Activated CD8-positive, alpha-beta memory T cell treated with anti-CD3 and anti-CD28 coated beads for 4 hours (primary cell): ENCODE measurements at regions not wholly inside any gene's neighbourhood (a gene's known extent, or its start where the extent isn't known, plus 50 kb on each side); places are given as distances from the start of the nearest gene placed in this dataset.

ENCODE experiments used
- DNase-seq, 2 donors: peaks; one replicate each; pipeline ENCODE4 v3.0.0-alpha.2; 2020; ENCODE audit warnings: low read depth in 2 of 2

DNA sequence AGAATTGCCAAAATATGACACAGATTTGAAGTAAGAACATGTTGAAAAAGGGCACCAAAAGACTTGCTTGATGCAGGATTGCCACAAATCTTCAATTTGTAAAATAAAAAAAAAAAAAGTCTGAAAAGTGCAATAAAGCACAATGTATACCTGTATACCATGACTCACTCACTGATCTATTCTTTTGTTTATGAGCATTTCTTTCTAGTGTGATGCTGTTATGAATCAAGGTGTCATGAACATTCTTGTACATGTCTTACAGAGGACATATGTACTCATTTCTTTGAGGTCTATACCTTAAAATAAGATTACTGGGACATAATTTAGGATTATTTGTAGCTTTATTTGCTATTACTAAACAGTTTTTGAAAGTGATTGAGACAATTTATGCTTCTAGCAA, 464.9 kb upstream of the RBMS3 start:
- DNase-seq: no peak

DNA sequence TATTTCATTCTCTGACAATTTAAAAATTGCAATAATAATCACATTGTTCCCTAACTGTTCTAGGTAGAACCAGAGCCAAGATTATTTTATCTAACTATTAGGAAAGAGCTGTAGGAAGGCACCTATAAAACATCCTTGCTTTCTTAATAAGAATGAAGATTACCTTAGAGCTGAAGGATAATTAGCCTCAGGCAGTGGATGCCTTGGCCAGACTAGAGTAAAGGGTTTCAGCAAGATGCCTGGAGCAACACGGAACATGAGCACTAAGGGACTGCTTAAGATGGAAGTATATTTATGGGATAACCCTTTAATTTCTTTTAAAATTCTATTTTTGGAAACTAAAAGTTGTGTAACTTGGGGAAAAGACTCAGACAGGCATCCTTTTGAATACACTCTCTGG, 456.6 kb upstream of the RBMS3 start:
- no peak for DNase-seq

DNA sequence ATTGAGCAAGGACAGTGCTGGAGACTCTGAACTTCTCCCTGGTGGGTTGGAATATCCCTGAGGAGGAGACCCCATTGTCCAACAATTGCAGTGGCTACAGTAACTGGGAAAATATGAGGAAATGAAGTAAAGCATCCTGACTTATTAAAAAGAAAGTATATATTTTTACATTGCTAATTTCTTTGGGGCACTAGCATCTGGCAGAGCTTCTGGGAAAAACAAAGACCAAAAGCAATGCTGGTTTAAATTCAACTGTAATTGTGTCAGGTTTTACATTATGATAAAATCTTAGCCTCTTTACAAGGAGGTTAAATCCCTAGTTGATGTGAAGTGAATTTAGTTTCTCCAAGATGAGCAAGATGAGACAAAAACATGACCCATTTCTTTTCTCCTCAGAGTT, 454.0 kb upstream of the RBMS3 start:
- DNase-seq: no peak

DNA sequence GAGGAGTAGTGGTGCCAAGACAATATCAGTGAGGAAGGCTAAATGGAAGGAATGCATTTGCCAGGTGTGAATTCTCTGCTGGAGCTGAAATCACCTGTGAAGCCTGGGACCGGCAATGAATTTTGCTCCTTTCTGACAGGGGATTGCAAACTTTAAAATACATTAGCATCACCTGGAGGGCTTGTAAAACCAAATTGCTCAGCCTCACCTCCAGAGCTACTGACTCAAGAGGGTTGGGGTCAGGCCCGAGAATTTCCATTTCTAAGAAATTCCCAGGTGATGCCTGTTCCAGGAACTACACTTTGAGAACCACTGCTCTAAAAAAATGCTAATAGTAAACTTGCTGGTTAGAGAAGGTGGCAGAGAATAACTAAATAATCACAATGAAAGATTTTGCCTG, 445.6 kb upstream of the RBMS3 start:
- no peak for DNase-seq

DNA sequence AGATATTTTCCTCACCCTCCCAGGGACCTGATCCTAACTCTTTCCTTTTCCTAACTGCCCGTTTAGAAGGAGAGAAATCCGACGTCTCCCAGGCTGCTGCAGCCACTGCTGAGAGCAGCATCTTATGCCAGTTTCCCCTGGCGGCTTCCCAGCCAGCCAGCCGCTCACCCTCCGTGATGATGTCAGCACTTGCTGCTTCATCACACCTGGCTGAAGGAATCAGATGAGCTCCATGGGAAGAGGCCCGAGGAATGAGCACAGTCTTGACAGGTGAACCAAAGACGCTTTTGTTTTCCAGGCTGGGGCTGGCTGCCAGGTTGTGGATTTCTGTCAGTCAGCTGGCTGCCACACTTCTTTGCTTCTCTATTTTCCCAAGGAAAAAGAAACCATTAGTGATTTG, 445.1 kb upstream of the RBMS3 start:
- DNase-seq: no peak

DNA sequence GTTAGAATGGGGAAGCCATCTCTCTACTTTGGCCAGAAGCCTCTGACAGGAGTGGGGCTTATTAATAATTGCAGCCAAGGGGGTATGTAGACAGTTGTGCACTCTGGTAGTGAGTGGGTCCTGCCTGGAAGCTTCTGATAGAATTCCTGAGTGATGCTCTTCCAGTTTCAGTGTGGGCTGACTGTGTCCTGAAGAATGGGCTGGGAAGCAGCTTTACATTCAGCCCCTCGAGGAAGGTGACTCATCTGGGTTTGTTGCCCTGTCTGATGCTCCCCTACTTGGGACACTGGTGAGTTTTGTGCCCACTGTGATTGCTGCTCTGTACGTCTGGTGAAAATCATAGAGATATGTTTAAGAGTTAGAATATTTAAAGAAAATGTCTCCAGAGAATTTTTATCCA, 444.7 kb upstream of the RBMS3 start:
- DNase-seq: no peak

DNA sequence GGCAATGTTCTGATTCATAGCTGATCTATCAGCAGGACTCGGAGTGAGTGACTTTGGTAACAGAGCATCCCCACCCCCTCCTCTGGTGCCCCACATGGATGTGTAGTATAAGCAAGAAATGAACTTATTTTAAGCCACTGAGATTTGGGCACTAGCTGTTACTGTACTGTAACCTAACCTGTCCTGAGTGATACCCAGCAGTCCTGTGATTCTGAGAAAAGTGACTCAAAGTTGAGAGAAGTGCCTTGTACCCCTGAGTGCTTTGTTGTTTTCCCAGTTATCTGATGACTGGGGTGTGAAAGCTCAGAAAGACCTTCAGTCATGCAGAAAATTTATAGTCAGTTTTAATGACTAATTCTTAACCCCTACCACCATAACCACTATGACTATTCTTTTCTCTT, 439.9 kb upstream of the RBMS3 start:
- no peak for DNase-seq

DNA sequence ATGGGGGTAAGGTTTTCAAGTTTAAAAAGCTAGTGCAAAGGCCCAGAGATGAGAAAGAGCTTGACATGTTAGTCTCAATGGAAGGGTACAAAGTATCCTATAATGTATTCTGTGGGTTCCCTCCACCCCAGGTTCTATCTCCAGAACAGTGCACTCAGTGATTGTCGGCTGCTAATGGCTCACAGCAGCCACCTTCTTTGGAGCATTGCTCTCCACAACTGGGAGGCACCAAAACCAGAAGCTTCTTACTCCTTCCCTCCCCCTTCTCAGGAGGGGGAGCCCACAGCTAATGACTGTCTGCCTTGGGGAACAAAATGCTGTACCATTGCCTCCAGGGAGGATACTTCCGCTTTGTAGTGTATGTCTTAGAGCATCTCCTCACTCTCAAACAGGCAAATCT, 439.4 kb upstream of the RBMS3 start:
- DNase-seq: no peak

DNA sequence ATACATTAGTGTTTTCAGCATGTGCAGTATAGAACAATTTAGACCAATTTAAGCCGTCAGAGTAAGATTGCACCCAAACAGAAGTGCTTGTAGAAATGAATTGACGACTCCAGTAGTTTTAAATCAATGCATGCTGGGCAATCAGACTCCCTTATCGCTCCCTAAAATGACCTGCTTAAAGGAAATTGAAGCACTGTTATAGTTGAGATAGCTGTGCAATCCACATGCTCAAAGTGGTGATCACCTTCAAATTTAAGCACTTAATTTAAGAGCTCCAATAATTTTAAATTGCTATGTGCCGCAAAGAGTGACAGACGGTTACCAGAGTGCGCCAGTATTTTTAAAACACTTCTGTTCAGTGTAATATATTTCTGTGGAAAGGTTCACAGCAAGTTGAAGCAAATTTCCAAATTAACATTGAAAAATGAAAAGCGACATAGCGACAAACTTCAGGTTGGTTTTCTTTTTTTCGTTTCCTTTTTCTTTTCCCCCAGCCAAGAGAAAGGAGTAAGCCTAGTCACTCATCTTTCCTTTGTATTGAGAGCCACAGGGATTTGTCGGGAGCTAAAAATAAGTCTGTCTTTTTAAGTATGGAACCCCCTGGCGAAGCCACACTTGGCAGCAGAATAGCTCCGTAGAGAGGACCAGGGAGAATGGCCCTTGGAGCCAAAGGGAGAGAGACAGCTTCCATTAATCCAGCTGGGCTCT, 436.4 kb upstream of the RBMS3 start:
- DNase-seq: no peak

DNA sequence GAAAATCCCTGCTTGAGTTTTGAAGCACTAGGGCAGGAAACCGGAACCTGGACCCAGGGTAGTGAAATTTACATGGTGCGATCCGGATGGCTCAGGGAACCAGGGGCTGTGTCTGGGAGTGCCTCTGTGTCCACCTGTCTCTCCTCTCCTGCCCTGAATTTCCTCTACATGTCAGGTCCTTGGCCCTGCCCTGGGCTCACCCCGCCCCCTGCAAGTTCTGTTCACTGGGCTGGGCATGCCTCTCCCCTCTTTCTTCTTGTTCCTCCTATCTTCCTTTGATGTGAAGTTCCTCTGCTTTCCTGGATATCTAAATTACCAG, 435.9 kb upstream of the RBMS3 start:
- no peak for DNase-seq

DNA sequence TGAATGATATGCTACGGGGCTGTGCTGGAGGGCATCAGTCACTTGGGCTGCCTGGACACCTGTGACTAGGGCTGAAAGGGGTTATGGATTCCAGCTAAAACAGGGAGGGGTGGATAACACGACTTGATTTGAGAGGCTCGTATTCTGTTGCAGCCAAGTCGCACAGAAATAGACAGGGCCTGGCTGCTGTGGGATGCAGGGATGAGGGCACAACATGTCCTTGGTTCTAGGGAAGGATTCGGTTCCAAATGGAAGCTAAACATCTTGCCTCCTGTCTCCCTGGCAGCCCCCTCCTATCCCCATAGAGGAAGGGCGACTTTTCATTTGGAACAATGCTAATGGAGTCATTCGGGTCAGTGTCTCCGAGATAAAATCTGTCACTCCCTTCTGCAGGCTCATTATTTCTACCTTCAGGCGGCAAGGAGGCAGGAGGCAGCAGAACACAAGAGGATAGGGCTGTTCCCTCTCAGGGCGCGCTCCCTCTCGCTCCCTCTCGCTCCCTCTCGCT, 433.8 kb upstream of the RBMS3 start:
- no peak for DNase-seq

DNA sequence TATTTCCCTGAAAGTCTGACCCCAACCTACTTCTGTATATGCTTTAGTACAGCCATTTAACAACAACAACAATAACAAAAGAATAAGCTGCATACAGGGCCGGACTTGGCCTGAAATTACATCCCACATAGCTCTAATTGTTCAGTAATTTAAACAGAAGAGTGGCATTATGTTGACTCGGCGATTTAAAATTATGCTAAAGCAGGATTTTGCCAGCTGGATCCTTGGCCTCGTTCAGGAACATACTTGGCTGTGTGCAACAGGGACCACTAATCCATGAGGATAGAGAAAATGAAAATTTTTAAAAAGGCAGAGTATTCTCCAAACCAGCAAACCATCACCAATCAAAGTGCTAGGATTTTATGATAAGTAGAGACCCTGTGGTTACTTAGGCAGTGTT, 433.1 kb upstream of the RBMS3 start:
- no peak for DNase-seq

DNA sequence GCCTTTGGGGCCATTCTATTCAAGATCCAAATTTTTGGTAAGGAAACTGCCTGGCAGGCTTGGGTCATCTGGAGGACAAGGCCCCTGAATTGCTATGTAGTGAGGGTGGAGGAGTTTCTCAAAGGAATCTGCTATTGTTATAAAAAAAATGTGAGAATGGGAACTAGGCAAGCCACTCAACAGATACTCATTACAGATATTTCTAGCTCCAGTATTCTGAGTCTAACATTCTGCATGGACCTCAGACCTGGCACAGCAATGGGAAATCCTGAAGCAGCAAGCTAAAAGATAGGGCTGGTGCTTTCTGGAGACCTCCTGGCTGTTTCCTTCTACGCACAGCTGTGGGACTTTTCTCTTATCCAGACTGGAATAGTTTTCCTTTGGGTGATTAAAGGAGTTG, 430.7 kb upstream of the RBMS3 start:
- no peak for DNase-seq

DNA sequence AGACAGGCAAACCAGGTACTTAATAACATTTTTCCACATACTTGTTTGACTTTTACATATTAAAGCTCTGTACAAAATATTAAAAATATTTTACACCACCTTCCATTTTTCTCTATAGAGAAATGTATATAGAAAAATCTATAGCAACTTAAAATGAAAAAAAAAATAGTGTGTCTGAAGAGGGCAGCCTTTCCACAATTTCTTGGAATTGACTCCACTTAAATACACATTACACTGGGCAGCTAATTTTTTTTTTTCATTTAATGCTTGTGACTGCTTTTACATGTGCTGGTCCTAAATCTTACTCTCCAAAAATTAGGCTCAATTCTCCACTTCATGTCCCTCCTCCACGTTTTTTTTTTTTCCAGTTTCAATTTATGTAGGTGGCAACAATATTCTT, 427.0 kb upstream of the RBMS3 start:
- no peak for DNase-seq

DNA sequence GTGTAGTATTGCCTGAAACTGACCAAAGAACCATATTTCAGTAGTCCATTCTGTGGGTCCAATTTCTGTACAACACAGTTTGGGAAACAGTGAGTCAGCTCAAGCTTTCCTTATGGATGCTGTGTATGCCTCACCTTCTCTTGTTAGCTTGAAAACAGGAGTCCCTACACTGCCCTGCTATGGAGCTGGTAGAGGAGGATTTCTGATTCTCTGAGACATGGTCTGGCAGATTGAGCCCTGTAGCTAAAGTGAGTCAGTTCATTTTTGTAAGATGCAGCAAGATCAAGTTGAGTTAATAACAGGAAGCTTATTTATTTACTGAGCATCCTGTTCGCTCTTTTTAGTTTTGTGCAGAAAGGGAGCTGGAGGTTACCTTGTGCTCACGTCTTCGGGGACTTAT, 424.1 kb upstream of the RBMS3 start:
- DNase-seq: no peak

DNA sequence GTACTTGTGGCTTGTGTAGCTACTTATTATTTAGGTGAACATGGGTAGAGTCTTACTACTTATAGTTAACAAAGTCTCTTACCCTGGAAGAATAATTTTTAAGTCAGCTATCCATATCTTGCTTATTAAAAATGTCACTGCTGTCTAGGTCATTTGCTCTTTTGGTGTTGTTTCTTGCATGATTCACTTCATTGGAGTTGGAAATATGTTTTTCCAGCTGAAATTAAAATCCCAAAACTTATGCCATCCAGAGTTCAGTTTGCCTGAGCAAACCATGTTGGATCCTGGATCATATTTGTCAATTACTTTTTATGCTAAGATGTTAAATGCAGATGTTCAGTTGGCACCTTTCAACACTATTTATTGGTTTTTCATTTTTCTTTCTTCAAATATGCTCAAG, 421.0 kb upstream of the RBMS3 start:
- DNase-seq: no peak

DNA sequence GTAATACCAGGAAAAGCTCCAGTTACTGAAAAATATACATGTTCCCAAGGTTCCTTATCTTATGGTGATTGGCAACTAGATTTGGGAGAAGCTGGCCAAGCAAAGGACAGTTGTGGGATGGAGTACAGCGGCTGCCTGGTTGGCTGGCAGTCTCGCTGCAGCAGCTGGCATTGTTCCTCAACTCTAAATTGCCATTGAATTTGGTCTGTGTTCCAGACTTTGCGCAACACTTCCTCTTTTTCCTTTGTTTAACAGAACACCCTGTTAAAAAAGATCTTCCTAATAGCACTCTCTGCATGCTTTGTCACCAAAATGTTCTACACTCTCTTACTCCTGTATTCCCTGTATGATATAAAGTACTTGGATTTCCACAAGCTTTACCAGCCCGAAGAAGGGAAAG, 420.6 kb upstream of the RBMS3 start:
- no peak for DNase-seq

DNA sequence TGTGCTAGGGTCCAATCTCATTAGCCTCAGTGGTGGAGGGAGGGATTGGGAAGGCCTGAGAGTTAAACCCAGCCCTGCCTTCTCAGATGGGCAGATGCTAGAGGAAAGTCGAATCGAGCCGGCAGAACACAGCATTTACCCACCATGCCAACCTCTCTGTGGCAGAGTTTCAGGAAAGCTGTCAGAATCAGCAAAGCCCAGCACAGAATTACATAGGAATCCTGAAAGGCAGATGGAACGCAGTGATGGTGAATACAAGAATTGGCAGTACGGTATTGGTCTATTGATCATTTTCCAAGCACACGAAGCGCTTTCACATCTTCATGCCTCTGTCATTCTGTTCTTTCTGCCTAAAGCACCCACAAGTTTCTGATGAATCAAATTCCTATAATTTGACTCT, 417.7 kb upstream of the RBMS3 start:
- DNase-seq: no peak

DNA sequence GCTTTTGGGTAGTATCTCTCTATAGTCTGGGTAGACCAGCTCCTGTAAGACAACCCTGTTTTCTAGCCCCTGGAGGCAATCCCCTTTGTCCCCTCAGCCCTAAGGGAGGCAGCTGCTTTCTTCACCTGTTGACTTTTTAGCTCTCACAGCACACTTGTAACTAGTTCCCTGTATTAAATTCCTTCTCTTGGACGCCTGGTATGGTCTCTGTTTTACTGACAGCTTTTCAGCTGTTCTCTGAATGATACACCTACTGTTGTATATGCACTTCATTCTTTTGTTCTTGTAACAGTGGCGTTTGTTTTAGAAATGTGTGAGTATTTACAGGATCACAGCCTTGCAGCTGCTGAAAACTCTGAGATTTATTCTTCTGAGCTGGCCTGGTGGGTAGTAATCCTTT, 413.0 kb upstream of the RBMS3 start:
- no peak for DNase-seq

DNA sequence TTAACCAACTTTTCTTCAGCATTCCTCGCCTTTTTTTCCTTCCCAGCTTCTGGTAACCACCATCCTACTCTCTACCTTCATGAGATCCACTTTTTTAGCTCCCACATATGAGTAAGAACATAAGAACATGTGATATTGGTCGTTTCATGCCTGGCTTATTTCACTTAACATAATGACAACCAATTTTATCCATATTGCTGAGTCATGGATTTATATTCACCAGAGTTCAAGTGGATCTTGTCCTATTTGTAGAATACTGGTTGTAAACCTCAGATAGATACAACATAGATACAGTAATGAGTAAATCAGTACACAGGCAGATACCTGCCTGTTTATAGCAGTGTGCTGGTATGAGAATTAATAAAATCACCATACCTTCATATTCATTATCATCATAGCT, 412.0 kb upstream of the RBMS3 start:
- no peak for DNase-seq

DNA sequence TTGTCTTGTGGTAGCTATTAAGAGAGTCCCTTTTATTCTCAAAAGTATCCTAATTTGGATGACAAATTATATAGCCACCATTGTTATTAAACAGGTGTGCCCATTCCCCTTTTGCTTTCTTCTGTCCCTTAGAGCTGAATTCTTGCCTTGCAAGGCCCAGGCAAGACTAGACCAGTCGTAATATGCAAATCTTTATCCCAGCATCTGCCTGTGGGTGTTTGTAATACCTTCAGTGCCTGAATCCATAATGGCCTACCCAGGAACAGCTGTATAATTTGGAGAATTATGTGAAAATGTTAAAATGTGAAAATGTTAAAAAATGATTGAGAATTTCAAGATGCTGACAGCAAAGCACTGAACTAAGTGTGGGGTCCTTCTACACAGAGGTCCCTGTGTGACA, 403.0 kb upstream of the RBMS3 start:
- DNase-seq: no peak

DNA sequence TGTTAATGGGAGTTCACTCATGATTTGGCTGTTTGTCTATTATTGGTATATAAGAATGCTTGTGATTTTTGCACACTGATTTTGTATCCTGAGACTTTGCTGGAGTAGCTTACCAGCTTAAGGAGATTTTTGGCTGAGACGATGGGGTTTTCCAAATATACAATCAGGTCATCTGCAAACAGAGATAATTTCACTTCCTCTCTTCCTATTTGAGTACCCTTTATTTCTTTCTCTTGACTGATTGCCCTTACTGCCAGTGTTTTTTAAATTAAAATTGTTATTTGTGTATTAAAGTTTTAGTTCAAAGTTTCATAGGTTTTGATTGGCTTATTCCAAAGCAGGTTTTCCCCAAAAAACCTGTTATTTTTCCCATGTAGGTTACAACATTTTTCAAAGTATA, 390.5 kb upstream of the RBMS3 start:
- DNase-seq: no peak

DNA sequence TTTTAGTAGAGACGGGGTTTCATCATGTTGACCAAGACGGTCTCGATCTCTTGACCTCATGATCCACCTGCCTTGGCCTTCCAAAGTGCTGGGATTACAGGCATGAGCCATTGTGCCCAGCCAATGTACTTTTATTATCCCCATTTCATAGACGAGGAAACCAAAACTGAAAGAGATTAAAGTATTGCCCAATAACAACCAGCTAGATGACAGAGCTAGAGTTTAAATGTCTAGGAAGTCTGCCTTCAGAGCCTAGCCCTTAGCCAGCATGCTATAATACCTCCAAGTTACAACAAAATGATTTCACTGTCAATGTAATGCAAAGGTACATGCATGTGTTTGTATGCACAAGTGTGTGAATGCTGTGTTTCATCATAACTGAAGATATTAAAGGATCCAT, 389.4 kb upstream of the RBMS3 start:
- no peak for DNase-seq

DNA sequence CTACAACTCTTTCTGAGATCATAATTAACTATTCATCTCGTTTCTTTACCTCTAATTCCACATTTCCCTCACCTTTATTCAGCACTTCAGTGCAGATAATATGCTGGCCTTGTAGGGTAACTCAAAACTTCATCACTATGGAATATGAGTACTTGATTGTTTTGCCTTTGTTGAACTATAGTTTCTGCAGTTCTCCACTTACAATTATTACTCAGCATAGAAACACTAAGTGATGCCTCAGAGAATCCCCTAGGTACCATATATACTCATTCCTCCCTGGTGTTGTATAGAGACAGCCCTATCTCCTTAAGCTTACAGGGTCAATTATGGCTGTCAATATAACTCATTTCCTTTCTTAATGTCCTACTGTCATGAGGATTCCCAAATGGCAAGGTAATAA, 380.6 kb upstream of the RBMS3 start:
- DNase-seq: no peak

DNA sequence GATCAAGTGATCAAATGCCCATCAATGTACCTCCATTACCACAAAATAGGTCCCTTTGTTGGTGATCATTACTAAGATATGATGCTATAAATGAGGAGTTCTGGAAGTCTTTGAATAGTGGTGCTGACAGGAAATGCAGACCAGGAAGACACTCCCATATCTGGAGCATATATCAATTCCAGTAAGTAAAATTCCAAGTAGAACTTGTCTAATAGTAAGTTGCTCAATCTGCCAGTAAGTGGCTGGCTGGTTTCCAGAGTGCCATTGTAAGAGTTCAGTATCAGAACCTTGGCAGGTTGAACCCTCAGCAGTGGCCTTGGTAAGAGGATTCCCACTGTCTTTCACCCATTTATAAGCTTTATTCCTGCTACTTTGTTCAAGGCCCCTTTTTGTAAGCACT, 379.9 kb upstream of the RBMS3 start:
- no peak for DNase-seq
